Stimulated activated CD8-positive, alpha-beta memory T cell treated with anti-CD3 and anti-CD28 coated beads, Interleukin-2, amount 100 ng/mL, for 1 hour (primary cell): ENCODE measurements at regions not wholly inside any gene's neighbourhood (a gene's known extent, or its start where the extent isn't known, plus 50 kb on each side); places are given as distances from the start of the nearest gene placed in this dataset.
"Not testable (repeated sequence)": the region's sequence is repeated elsewhere in the genome, so short reads cannot be mapped to it uniquely, and the experiment has no call there.

ENCODE experiments used
- DNase-seq, 2 donors: peaks; one replicate each; pipeline ENCODE4 v3.0.0-alpha.2; 2020; ENCODE audit warnings: low read depth in 2 of 2

DNA sequence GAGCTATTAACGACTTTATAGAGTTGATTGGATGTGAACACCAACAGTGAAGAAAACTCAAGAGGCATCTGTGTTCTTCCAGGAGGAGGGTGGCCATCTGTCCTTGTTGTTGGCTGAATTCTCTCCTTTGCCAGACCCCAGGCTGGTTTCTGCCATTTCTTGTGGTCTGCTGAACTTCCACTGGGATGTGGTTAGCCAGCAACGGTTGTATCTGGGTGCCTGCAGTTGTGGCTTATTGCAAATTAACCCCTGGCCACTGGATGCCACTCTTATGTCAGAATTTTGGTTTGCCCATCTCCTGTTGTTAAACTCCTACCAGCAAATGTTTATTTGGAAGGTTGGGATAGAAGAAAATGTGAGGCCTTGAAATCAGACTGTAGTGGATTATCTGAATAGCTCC lies 163.6 kb upstream of the TBC1D5 start:
- no peak for DNase-seq

DNA sequence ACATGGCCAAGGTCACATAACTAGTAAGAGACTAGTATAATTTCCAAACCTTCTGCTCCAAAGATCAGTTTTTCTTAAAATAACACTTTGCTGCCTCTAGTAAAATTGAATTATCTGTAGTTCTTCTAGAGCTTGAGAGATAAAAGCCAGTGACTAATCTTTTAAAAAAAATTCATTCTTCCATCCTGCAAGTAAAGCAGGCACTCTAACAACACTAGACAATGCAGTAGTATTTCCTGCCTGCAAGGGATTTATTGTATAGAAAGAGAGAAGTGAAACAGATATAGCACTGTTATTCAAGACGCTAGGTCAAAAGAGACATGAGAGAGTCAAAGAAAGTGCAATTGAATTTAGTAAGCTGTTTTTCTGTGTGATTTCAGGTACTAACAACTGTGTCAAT lies 159.5 kb upstream of the TBC1D5 start:
- no peak for DNase-seq

DNA sequence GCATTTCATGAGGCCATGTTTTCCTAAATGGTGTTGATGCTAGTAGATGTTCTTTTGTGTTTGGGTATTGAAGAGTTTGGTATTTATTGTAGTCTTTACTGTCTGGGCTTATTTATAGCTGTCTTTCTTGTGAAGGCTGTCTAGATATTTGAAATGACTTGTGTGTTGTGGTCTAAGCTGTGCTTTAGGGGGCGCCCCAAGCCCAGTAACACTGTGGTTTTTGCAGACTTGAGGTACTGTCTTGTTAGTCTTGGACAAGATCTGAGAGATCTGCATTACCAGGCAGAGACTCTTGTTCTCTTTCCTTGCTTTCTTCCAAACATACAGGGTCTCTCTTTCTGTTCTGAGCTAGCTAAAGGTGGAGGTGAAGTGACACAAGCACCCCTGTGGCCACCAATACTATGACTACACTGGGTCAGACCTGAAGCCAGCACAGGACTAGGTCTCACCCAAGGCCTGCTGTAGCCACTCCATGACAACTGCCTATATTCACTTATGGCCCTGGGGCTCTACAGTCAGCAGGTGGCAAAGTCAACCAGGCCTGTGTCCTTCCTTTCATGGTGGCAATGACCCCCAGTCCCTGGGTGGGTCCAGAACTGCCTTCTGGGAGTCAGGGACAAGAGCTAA lies 152.1 kb upstream of the TBC1D5 start:
- peak in 1 of 2 donors; percentile 10 for DNase-seq

DNA sequence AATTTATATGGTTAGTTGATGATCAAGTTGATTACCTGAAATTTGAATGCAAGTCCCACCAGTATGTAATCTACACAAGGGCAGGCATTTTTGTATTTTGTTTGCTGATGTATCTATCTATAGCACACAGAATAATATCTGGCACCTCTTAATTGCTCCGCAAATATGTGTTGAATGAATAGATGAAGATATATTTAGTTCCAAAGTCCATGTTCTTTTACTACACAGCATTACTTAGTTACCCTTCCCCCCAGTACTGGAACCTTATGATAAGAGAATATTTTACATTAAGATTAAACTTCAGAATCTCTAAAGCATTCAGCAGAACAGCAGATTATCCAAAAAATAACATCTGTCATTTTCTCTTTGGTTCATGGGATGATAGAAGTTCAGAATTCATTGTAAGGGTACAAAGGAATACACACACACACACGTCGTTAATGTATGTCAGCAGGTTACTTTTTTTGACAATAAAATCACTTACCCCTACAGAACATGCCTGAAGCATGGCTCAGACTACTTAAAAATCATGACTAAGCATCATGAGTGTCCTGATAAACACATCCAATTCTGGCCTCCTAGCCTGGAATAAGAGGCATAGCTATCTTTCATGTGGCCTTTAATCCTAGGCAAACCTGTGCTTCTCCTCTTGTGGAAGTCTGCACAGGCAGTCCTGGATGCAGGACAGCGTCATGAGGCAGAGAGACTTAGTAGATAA lies 148.9 kb upstream of the TBC1D5 start:
- DNase-seq, result no peak

DNA sequence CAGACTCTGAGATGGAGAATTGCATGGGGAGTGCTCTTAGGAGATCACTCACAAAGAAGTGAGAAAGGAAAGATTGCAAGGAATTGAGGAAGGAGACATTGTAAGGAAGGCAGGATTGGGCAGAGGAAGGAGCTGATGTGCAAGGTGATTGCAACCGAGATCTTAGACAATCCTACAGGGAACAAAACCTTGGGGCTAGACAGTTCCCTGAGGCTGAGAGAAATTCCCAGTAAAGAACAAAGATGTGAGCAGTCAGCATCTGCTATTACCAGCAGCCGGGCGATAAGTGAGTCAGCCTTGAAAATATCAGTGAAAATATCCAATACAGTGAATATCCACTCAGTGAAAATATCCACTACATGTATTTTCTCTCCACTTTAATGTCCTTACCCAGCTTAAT lies 143.6 kb upstream of the TBC1D5 start:
- DNase-seq, result no peak

DNA sequence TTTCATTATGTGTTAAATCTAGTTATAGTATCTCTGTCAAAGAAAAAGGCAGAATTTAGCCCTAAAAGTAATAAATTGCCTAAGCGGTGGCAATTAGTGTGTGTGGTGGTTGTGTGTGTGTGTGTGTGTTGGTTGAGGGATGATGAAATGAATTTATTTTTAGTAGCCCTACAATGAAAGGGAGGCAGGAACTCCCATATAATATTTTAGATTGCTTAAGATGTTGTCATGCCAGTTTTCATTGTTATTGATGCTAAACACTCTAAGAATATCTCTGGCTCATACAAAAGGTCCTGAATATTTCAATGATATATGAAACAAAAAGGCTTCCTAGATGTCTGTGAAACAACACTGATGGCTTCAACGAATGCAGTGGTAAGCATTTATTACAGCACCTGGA lies 140.6 kb upstream of the TBC1D5 start:
- DNase-seq, result no peak

DNA sequence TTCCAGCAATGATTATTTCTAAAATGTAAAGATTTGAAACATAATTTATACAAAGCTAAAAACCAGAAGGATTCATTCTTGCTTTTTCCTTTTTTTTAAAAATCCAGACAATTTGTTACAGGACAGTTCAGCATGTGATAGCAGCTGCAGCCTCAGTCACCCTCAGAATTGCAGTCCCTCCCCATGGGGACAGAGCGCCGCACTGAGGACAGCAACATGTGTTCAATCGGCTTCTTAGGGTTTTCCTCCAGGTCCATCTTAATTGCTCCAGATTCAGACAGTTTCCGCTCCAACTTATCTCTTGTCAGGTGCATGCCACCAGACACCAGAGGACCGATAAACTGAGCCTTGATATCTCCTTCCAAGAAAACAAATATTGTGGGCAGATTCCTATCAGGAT lies 134.9 kb upstream of the TBC1D5 start:
- DNase-seq, result no peak

DNA sequence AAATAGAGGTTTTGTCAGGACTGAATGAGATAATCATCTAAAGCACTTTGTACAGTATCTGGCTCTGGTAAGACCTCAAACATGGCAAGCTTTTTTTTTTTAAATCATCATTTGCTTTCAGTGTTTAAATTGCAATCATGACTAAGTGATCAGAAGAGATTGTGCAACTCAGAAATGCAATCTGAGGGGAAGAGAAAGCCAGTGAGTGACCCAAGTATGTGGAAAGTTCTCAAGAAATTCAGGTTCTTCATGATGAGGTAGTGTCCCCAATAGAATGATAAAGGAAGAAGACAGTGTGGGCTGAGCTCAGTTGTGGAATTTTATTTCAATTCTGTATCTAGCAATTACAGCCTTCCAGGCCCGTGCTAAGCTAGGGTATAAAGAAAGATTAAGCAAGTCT lies 132.2 kb upstream of the TBC1D5 start:
- no peak for DNase-seq

DNA sequence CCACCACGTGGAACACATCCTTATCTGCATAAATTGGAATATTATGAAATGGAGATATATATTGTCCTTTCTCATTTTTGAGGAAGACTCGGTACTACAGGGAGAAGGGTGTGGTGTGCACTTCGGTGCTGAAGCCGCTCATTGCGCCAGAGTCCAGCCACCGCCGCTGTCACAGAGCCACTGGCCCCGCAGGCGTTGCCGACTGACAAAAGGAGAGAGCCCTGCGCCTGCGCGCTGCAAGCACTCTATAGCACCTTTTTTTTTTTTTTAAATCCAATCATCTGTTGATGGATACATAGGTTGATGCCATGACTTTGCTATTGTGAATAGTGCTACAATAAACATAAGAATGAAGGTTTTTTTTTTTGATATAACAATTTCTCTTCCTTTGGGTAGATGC lies 130.0 kb upstream of the TBC1D5 start:
- DNase-seq, result no peak

DNA sequence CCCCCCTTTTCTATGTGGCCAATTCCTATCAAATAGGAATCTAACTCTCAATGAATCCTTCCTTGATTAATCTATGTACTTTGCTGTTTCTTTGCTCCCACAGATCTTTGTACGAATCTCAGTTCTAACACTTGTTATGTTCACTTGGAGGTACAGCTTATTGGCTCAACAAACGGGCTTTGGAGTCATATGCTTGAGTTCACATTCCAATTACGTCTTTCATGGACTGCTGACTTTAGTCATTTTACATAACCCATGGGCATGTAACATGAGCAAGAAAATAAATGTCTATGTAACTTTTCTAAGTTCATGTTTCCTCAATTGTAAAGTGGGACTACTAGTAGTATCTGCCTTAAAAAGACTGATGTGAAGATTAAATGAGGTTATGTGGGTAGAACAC lies 123.2 kb upstream of the TBC1D5 start:
- no peak for DNase-seq

DNA sequence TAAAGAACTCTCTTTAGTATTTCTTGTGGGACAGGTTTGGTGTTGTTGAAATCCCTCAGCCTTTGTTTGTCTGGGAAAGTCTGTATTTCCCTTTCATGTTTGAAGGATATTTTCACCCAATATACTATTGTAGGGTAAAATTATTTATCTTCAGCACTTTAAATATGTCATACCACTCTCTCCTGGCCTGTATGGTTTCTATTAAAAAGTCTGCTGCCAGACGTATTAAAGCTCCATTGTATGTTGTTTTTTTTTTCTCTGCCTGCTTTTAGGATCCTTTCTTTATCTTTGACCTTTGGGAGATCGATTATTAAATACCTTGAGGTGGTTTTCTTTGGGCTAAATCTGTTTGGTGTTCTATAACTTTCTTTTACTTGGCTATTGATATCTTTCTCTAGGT lies 119.0 kb upstream of the TBC1D5 start:
- no peak for DNase-seq

DNA sequence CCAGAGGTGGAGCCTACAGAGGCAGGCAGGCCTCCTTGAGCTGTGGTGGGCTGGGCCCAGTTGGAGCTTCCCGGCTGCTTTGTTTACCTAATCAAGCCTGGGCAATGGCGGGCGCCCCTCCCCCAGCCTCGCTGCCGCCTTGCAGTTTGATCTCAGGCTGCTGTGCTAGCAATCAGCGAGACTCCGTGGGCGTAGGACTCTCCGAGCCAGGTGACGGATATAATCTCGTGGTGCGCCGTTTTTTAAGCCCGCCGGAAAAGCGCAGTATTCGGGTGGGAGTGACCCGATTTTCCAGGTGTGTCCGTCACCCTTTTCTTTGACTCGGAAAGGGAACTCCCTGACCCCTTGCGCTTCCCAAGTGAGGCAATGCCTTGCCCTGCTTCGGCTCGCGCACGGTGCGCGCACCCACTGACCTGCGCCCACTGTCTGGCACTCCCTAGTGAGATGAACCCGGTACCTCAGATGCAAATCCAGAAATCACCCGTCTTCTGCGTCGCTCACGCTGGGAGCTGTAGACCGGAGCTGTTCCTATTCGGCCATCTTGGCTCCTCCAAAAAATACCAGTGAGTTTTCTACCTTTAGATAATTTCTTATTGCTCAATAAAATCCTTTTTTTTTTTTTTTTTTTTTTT lies 118.5 kb upstream of the TBC1D5 start:
- DNase-seq, result not testable (repeated sequence)

DNA sequence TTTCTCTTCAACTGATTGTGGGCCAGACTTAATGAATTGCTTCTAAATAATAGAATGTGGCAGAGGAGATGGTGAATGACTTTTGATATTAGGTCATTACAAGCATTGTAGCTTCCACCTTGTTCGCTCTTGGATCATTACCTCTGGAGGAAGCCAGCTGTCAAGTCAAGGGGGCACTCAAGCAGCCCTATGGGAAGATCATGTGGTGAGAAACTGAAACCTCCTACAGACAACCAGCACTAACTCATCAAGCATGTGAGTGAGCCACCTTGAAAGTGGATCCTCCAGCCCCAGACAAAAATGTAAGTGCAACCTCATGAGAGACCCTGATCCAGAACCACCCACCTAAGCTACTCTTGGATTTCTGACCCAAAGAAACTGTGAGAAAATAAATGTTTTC lies 109.8 kb upstream of the TBC1D5 start:
- DNase-seq, result no peak

DNA sequence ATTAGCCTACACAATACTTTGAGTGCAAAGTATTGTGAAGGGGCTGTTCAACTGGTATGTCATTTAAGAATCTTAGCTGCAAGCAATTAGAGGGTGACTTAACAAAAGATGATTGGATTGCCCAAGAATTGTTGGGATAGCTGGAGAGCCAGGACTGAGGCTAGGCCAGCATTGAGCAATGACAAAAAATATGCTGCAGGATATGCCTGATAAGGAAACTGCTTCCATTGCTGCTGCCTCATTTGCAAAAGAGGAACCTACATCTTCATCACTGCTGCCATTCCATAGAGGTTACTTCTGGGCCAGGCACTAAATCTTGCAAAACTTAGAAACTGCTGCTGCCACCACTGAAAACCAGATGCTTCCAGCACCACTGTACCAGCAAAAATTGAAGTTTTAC lies 108.0 kb upstream of the TBC1D5 start:
- DNase-seq, result no peak

DNA sequence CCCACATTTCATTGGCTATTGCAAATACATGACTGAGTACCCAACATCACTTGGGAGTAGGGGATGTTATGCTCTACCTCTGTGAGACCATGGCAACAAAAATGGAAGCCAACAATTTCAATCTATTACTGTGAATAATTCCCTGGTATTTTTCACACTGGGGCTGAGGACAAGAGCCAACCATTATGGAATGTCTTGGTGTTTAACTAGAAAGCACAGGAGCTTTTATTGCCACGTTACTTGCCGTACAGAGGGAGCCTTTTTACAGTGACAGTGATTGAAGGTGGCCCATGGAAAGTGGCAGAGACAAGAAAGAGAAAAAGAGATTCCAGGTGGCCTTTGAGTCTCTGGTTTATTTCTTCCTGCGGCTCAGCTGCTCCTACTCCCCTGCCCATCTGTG lies 105.7 kb upstream of the TBC1D5 start:
- DNase-seq, result no peak

DNA sequence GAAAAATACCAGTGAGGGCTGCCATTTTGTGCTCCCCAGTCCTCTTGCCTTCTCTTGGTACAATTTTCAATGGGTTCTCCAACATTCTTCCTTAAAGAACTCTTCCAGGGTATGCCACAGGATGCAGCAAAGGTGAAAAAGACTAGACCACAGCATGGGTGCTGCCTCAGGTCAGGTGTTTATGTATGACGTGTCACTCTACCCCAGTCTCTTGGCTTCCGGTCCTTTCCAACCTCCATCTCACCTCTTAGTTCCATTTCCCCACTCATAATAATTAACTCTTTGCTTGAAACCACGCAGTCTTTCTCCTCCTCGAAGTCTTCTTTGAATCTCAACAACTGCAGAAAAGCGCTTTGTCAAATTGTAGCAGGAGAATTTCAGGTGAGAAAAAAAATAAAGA lies 104.7 kb upstream of the TBC1D5 start:
- no peak for DNase-seq

DNA sequence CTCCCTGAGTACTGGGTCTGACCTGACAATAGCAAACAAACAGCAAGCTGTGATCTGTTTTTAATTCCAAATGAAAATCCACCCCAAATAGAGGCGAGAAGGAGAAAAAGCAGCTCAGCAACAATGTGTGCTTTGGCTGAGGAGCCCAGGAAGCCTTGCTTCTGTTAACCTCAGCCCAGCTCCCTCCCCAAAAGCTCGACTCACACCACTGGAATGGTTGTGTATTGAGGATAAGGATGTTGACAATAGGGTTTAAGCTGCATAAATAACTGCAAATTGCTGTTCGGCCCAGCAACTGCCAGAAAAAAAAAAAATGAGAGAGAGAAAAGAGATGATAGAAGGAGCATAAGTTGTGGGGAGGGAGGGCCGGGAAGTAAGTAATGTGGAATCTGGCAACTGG lies 104.0 kb upstream of the TBC1D5 start:
- DNase-seq, result no peak

DNA sequence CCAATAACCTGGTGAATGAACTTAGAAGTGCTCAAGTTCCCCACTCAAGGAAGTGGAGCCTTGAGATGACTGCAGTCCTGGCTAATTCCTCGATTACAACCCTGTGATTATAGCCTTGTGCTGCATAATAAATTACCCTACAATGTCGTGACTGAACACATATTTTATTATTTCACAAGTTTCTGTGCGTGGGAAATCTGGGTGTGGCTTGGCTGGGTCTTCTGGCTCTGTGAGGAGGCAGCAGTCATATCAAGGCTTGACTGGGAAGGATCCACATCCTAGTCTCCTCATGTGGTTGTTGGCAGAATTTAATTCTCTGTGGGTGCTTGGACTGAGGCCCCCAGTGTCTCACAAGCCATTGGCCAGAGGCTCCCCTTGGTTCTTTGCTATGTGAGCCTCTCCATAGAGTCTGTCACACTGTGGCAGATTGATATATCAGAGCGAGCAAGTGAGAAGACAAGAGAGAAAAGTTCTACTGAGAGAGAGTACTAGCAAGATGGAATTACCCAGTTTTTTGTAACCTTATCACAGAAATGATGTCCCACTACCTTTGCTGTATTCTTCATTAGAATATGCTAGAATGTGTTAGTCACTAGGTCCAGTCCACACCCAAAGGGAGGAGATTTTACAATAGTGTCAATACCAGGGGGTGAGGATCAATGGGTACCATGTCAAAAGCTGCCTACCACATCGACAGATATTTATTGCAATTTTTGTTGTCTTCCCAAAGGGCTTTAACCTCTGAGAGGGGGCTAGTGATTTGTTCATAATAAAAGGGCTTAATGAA lies 102.8 kb upstream of the TBC1D5 start:
- DNase-seq, result no peak

DNA sequence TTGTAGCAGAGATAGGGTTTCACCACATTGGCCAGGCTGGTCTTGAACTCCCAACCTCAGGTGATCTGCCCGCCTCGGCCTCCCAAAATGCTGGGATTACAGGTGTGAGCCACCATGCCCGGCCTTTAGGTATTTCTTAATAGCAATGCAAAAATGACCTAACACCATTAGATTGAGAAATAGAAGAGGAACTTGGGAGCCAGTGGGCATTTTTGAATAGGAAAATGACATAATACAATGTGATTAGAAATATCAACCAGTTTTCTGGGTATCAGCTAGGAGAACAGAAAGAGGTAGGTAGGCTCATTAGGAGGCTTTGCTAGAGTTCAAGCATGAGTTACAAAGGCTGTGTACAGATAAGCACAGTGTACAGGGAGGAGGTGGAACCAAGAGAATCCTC lies 101.8 kb upstream of the TBC1D5 start:
- no peak for DNase-seq

DNA sequence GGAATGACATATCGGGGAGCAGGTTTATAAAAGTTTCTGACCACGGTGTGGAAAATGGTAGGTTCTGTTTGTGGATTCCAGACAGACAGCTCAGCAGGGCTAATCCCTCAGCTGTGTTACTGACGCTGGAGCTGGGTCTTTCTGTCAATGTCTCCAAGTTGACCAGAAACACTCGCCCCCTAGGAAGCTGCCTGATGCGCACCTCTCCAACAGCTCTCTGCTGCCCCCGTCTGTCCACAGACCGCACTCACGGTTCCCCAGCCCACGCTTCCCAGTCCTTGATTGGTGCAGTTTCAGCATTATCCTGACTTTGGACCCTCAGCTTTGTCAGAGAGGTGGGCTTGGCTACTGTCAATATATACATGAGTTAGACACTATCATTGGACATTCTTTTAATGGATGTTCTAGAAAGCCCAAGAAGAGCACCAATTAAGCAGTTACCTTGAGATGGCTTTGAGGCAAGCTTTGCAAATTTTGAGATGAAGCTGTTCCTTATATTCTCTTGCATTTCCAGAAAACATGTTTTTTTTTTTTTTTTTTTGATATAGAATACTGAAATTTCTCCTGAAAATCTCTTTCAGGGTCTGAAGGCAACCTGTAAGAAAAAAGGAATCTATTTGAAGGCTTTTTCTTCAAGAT lies 98.9 kb upstream of the TBC1D5 start:
- peak; percentile 38 to 56 for DNase-seq

DNA sequence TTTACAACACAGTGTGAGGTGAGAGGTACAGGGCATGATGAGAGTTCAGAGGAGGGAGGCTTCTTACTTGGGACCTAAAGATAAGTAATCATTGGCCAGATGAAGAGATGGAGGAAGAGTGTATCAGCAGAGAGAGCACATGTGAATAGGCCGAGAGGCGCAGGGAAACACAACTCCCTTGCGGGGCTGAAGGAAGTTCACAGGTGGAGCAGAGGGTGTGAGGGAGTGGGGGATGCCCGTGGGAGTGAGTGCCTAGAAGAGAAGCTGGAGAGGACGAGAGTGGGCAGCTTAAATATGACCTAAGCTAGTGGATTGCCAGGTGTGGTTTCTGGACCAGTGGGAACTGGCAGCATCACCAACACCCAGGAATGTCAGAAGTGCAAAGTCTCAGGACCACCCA lies 98.2 kb upstream of the TBC1D5 start:
- no peak for DNase-seq

DNA sequence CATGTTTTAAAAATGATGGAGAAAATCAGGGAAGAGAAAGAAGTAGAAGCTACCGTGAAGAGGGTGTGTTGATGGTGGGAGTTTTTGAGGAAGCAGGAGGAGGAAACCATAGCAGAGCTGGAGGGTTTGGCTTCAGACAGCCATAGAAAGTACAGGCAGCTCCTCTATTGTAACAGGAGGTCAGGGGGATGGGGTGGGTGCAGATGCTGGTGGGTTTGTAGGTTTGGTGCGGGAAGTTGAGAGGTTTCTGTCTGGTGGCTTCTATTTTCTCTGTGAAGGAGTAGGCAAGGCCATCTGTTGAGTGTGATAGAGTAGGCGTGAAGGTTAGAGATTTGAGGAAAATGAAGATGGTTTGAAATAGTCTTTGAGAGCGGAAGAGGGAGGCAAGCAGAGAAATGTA lies 97.7 kb upstream of the TBC1D5 start:
- no peak for DNase-seq
